ENCODE measurements at regions not wholly inside any gene's neighbourhood (a gene's known extent, or its start where the extent isn't known, plus 50 kb on each side); places are given as distances from the start of the nearest gene placed in this dataset.

DNA sequence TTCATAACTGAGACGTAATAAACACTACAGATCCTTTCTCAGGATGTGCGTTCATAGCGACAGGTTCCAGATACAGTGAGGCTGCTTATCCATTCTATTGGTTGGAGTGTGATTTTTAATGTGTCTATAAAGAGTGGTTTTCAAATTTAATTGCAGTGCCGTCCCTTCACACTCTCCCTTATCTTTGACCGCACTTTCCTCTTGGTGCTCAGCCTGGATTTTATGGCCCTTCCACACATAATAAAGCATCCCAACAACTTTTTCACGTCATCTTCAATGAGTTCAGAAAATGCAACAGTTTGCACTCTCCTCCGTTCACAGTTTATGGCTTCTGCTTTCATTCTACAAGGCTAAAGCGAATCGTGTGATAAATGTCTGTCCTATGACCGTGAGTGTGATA, 1209.9 kb downstream of the BCL11B start:
- no peak overlapping the region for H2BK20ac ChIP-seq (ENCODE audit: low read depth, low read length)
- H3K9ac ChIP-seq (ENCODE audit: low read depth, low read length): no peak overlapping the region
- no peak overlapping the region for H3K18ac ChIP-seq (ENCODE audit: low read depth, low read length)
- H2AK9ac ChIP-seq (replicated peaks; ENCODE audit: low read depth, low read length, poor library complexity): no peak overlapping the region
- H3K9me3 ChIP-seq (ENCODE audit: control insufficient read depth, insufficient read depth, low read length): peaks cover 17% of the 10 kb centered on the region
- H3K36me3 ChIP-seq (ENCODE audit: control insufficient read depth, insufficient read depth, low read length): no peaks in the 10 kb centered on the region
- H3K4me1 ChIP-seq (ENCODE audit: control insufficient read depth, insufficient read depth, low read length): no peaks in the 10 kb centered on the region
- ATAC-seq (ENCODE audit: low read depth): no peak
- H4K8ac ChIP-seq (ENCODE audit: low read depth in 2 of 2, low read length in 2 of 2): no peak overlapping the region
- H4K91ac ChIP-seq (ENCODE audit: insufficient read depth, low read depth, low read length): no peak overlapping the region
- ChIA-PET CTCF (no interaction called here), POLR2A (ENCODE audit: unreplicated experiment) (no interaction called here)
- H3K23ac ChIP-seq (ENCODE audit: low read depth, low read length): no peak overlapping the region
- no peak overlapping the region for H3K14ac ChIP-seq (replicated peaks; ENCODE audit: low read depth, low read length)
- no peak overlapping the region for H3K4ac ChIP-seq (ENCODE audit: low read depth, low read length)
- H4K20me1 ChIP-seq (ENCODE audit: insufficient read depth, low read length): no peaks in the 10 kb centered on the region
- no peak for DNase-seq
- H3K27ac ChIP-seq (ENCODE audit: insufficient read depth, low read length): no peak overlapping the region
- H3K4me3 ChIP-seq (ENCODE audit: insufficient read depth, low read depth, low read length): no peak overlapping the region
- H3K9me1 ChIP-seq (ENCODE audit: insufficient read depth, low read length): no peaks in the 10 kb centered on the region
- H3K56ac ChIP-seq (ENCODE audit: extremely low read depth, insufficient read depth, low read length): no peak overlapping the region
- no peaks in the 10 kb centered on the region for H3K27me3 ChIP-seq (ENCODE audit: control insufficient read depth, insufficient read depth, low read length)
- no peak overlapping the region for H2AK5ac ChIP-seq (ENCODE audit: low read depth, low read length)
- dilution Hi-C loops (cut with HindIII; ENCODE audit: low sequenced_read_pairs, unreplicated experiment) (no loop called here), in situ Hi-C loops (cut with MboI; ENCODE audit: low sequenced_read_pairs) (no loop called here), intact Hi-C loops (cut with micrococcal nuclease) (no loop called here)
- no peak overlapping the region for H2BK5ac ChIP-seq (ENCODE audit: low read depth, low read length, poor library complexity, severe bottlenecking)
- no peak overlapping the region for H4K5ac ChIP-seq (ENCODE audit: low read depth, low read length)
- BruUV-seq (replicated peaks): no TSS peak
- no peaks in the 10 kb centered on the region for H3K79me1 ChIP-seq (ENCODE audit: low read depth in 1 of 2, low read length in 2 of 2)
- no peak overlapping the region for H2AFZ ChIP-seq (replicated peaks; ENCODE audit: low read length, poor library complexity)
- H2BK15ac ChIP-seq (ENCODE audit: low read depth, low read length): no peak overlapping the region
- WGBS, 2 experiments (ENCODE audit: extremely low coverage in 2 of 2, insufficient read length in 1 of 2): 0% methylated on average over 2 of the region's 10 CpGs; no CpG with 5 or more reads in 1 of the 2 experiments
- TF ChIP-seq MXI1 (IDR thresholded peaks at IDR 0.05; ENCODE audit: borderline replicate concordance, low read depth, low read length): no peak
- TF ChIP-seq, protein P1, sequence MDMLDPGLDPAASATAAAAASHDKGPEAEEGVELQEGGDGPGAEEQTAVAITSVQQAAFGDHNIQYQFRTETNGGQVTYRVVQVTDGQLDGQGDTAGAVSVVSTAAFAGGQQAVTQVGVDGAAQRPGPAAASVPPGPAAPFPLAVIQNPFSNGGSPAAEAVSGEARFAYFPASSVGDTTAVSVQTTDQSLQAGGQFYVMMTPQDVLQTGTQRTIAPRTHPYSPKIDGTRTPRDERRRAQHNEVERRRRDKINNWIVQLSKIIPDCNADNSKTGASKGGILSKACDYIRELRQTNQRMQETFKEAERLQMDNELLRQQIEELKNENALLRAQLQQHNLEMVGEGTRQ (IDR thresholded peaks at IDR 0.05; ENCODE audit: low read depth, low read length): no peak
- TF ChIP-seq FOS (IDR thresholded peaks at IDR 0.05; ENCODE audit: low read depth, low read length): no peak
- no peak for TF ChIP-seq RCOR1 (IDR thresholded peaks at IDR 0.05; ENCODE audit: insufficient replicate concordance, low read length)
- no peak for TF ChIP-seq MAZ (IDR thresholded peaks at IDR 0.05; ENCODE audit: borderline replicate concordance, low read depth, low read length)
- no peak for TF ChIP-seq RFX5 (IDR thresholded peaks at IDR 0.05; ENCODE audit: low read depth, low read length)
- TF ChIP-seq, protein P2, sequence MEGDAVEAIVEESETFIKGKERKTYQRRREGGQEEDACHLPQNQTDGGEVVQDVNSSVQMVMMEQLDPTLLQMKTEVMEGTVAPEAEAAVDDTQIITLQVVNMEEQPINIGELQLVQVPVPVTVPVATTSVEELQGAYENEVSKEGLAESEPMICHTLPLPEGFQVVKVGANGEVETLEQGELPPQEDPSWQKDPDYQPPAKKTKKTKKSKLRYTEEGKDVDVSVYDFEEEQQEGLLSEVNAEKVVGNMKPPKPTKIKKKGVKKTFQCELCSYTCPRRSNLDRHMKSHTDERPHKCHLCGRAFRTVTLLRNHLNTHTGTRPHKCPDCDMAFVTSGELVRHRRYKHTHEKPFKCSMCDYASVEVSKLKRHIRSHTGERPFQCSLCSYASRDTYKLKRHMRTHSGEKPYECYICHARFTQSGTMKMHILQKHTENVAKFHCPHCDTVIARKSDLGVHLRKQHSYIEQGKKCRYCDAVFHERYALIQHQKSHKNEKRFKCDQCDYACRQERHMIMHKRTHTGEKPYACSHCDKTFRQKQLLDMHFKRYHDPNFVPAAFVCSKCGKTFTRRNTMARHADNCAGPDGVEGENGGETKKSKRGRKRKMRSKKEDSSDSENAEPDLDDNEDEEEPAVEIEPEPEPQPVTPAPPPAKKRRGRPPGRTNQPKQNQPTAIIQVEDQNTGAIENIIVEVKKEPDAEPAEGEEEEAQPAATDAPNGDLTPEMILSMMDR (conservative IDR thresholded peaks at IDR 0.05; ENCODE audit: low read depth, low read length): no peak
- TF ChIP-seq CEBPB (IDR thresholded peaks at IDR 0.05; ENCODE audit: low read depth, low read length): no peak
- TF ChIP-seq SMC3 (IDR thresholded peaks at IDR 0.05; ENCODE audit: low read depth, low read length): no peak
- TF ChIP-seq BHLHE40 (IDR thresholded peaks at IDR 0.05; ENCODE audit: low read depth, low read length): no peak
- TF ChIP-seq MAFK (IDR thresholded peaks at IDR 0.05; ENCODE audit: low read depth, low read length): no peak
- TF ChIP-seq POLR2A (IDR thresholded peaks at IDR 0.05; ENCODE audit: low read depth, low read length): no peak
- no peak for TF ChIP-seq RAD21 (IDR thresholded peaks at IDR 0.05; ENCODE audit: low read length)
- no peak for TF ChIP-seq CHD1 (IDR thresholded peaks at IDR 0.05; ENCODE audit: low read depth, low read length)
- no peak overlapping the region for H2BK120ac ChIP-seq (ENCODE audit: low read depth, low read length)
- H3K4me2 ChIP-seq (ENCODE audit: low read depth, low read length): no peak overlapping the region

All from IMR-90 (cell line).